NT2/D1 (cell line): ENCODE measurements at regions not wholly inside any gene's neighbourhood (a gene's known extent, or its start where the extent isn't known, plus 50 kb on each side); places are given as distances from the start of the nearest gene placed in this dataset.

Source experiments
- YY1 ChIP-seq: IDR thresholded peaks from 2 replicates; pipeline ENCODE4 v1.6.1; 2011; ENCODE audit not compliant: insufficient read length, insufficient read depth
- ZNF274 ChIP-seq: IDR thresholded peaks from 2 replicates; pipeline ENCODE4 v1.6.1; 2011; ENCODE audit warnings: mild to moderate bottlenecking, low read depth, low read length

DNA sequence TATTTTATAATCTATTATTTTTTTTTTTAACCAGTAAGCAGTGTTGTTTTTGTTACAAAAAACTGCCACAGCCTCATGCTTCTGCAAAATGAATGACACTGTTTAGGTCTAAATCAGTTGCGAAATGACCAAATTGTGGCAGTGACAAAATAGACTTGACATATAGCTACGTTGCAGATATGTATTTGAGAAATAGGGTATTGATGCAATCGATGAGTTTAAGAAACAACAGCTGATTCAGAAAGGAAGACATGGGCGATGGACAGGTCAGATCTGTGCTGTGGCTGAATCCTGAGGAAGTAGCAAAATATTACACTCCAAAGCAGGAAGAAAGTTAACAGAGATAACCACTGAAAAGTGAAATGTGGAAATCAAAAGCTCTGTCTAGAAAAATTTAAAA lies 89.0 kb upstream of the STEAP4 start:
- TF ChIP-seq YY1 (no peak), ZNF274 (no peak)
